Transverse colon (tissue), 4 donors: ENCODE measurements at regions not wholly inside any gene's neighbourhood (a gene's known extent, or its start where the extent isn't known, plus 50 kb on each side); places are given as distances from the start of the nearest gene placed in this dataset.

Source experiments
- DNase-seq: peaks from one replicate; pipeline ENCODE4 v3.0.0-alpha.2; 2019
- H3K27ac ChIP-seq, 4 donors: fragments of 200-600 bp; sonication (generic); 2 replicates each; pipeline ENCODE4 v1.5.1; 2016 to 2018; ENCODE audit warnings: inconsistent platforms in 4 of 4
- H3K27me3 ChIP-seq: fragments of 200-600 bp; sonication (generic); 2 replicates; pipeline ENCODE4 v1.5.1; 2017; ENCODE audit warnings: inconsistent platforms
- H3K36me3 ChIP-seq, 4 donors: fragments of 200-600 bp; sonication (generic); 2 replicates each; pipeline ENCODE4 v1.5.1; 2017 to 2019; ENCODE audit warnings: inconsistent platforms in 4 of 4
- H3K4me1 ChIP-seq, 4 donors: fragments of 200-600 bp; sonication (generic); 2 replicates each; pipeline ENCODE4 v1.5.1; 2017 to 2020; ENCODE audit warnings: inconsistent platforms in 4 of 4
- H3K4me3 ChIP-seq, 4 donors: fragments of 200-600 bp; sonication (generic); 1 replicate in 1 of 4; 2 replicates in 3 of 4; pipeline versions ENCODE4 v1.5.1 to v1.6.1; 2017 to 2019; ENCODE audit warnings: inconsistent platforms in 4 of 4
- H3K9me3 ChIP-seq, 2 donors: fragments of 200-600 bp; sonication (generic); 2 replicates each; pipeline ENCODE4 v1.5.1; 2017 to 2019; ENCODE audit warnings: inconsistent platforms in 2 of 2
- EP300 ChIP-seq: sonication (generic); formaldehyde crosslinking; IDR thresholded peaks from one replicate; pipeline ENCODE4 v1.6.1; 2017; ENCODE audit warnings: antibody characterized with exemption, low read depth
- POLR2A ChIP-seq: fragments of 450-650 bp; IDR thresholded peaks from one replicate; pipeline ENCODE4 v1.6.1; 2016; ENCODE audit warnings: antibody characterized with exemption, mild to moderate bottlenecking, moderate library complexity
- POLR2AphosphoS5 ChIP-seq, 3 donors: sonication (generic); formaldehyde crosslinking; IDR thresholded peaks; one replicate each; pipeline ENCODE4 v1.6.1; 2016; ENCODE audit warnings: antibody characterized with exemption in 3 of 3
- WGBS, 2 donors: methylation state at CpG; one replicate each; pipeline ENCODE4 v1.1.5; 2018; ENCODE audit warnings: low coverage in 1 of 2; 5-methylcytosine and 5-hydroxymethylcytosine counted together
- in situ Hi-C, 4 donors: fragments of 200-750 bp; cut with MboI; loops; one replicate each; pipeline versions ENCODE4 v1.15.0 to v1.15.1; 2017; ENCODE audit warnings: low sequenced_read_pairs in 3 of 4, low pct_ligation_motif_present in 1 of 4, low pct_unique_long_range_greater_than_20kb in 1 of 4
- intact Hi-C: fragments of 100-400 bp; cut with DNase I; formaldehyde crosslinking; loops from one replicate; pipeline ENCODE4 v1.15.1; 2023; ENCODE audit warnings: low total_unique reads
- TF ChIP-seq, protein P1 (sequence below), 5 experiments: fragments of 200-600 bp in 3 of 5; fragments of 450-650 bp in 2 of 5; sonication (generic) in 3 of 5; IDR thresholded peaks; 1 replicate in 2 of 5; 2 replicates in 3 of 5; pipeline ENCODE4 v1.5.1; 2016 to 2017; ENCODE audit warnings: antibody characterized with exemption in 5 of 5, inconsistent platforms in 3 of 5, mild to moderate bottlenecking in 2 of 5, moderate library complexity in 1 of 5

- Histone ChIP-seq H3K9me3 (no peaks in the 10 kb centered on the region), H3K27me3 (no peaks in the 10 kb centered on the region), H3K4me3 (no peak overlapping the region), H3K4me1 (no peaks in the 10 kb centered on the region), H3K27ac (no peak overlapping the region), H3K36me3 (no peaks in the 10 kb centered on the region)
- in situ Hi-C loops (no loop called here), intact Hi-C loops (no loop called here)
- DNase-seq: no peak
- WGBS, 2 donors: 89 to 100% methylated on average over 4 to 6 of the region's 6 CpGs
- TF ChIP-seq POLR2A (no peak), EP300 (no peak), POLR2AphosphoS5 (IDR thresholded peaks at IDR 0.05) (no peak)
- TF ChIP-seq, protein P1, sequence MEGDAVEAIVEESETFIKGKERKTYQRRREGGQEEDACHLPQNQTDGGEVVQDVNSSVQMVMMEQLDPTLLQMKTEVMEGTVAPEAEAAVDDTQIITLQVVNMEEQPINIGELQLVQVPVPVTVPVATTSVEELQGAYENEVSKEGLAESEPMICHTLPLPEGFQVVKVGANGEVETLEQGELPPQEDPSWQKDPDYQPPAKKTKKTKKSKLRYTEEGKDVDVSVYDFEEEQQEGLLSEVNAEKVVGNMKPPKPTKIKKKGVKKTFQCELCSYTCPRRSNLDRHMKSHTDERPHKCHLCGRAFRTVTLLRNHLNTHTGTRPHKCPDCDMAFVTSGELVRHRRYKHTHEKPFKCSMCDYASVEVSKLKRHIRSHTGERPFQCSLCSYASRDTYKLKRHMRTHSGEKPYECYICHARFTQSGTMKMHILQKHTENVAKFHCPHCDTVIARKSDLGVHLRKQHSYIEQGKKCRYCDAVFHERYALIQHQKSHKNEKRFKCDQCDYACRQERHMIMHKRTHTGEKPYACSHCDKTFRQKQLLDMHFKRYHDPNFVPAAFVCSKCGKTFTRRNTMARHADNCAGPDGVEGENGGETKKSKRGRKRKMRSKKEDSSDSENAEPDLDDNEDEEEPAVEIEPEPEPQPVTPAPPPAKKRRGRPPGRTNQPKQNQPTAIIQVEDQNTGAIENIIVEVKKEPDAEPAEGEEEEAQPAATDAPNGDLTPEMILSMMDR (IDR thresholded peaks at IDR 0.05): no peak
Observed at GRCh38 chr12:98345308-98345876, 170.0 kb upstream of the TMPO start.

- no peak overlapping the region for H3K27ac ChIP-seq
- intact Hi-C loops (no loop called here), in situ Hi-C loops (no loop called here)
- no peak for DNase-seq
- H3K4me3 ChIP-seq: no peak overlapping the region
- no peaks in the 10 kb centered on the region for H3K4me1 ChIP-seq
- WGBS, 2 donors: 55 to 65% methylated on average over 6 of the region's 6 CpGs
- no peaks in the 10 kb centered on the region for H3K9me3 ChIP-seq
- no peaks in the 10 kb centered on the region for H3K36me3 ChIP-seq
- H3K27me3 ChIP-seq: no peaks in the 10 kb centered on the region
- no peak for TF ChIP-seq EP300
- no peak for TF ChIP-seq POLR2A
- TF ChIP-seq, protein P1 (IDR thresholded peaks at IDR 0.05): no peak
- no peak for TF ChIP-seq POLR2AphosphoS5 (IDR thresholded peaks at IDR 0.05)
Observed at GRCh38 chr12:98351089-98351488, 164.3 kb upstream of the TMPO start.

GRCh38 chr12:98351784-98352183 lies 163.6 kb upstream of the TMPO start:
- in situ Hi-C loops: no loop called here
- no peaks in the 10 kb centered on the region for H3K36me3 ChIP-seq
- no peak for DNase-seq

GRCh38 chr12:98352218-98352811 lies 163.1 kb upstream of the TMPO start:
- no peak overlapping the region for H3K4me3 ChIP-seq
- H3K27ac ChIP-seq: no peak overlapping the region
- H3K27me3 ChIP-seq: no peaks in the 10 kb centered on the region
- intact Hi-C loops (no loop called here), in situ Hi-C loops (no loop called here)
- no peaks in the 10 kb centered on the region for H3K4me1 ChIP-seq
- no peak for DNase-seq
- H3K9me3 ChIP-seq: no peaks in the 10 kb centered on the region
- 31 to 40% methylated on average over 4 of the region's 4 CpGs for WGBS, 2 donors
- TF ChIP-seq POLR2AphosphoS5 (IDR thresholded peaks at IDR 0.05) (no peak), EP300 (no peak), POLR2A (no peak)
- TF ChIP-seq, protein P1 (IDR thresholded peaks at IDR 0.05): no peak
- no peaks in the 10 kb centered on the region for H3K36me3 ChIP-seq

More at GRCh38 chr12:98351784-98352183, 163.6 kb upstream of the TMPO start:
- Histone ChIP-seq H3K4me3 (no peak overlapping the region), H3K4me1 (no peaks in the 10 kb centered on the region), H3K9me3 (no peaks in the 10 kb centered on the region), H3K27ac (no peak overlapping the region), H3K27me3 (no peaks in the 10 kb centered on the region)
- TF ChIP-seq, protein P1 (IDR thresholded peaks at IDR 0.05): no peak
- TF ChIP-seq POLR2A (no peak), POLR2AphosphoS5 (IDR thresholded peaks at IDR 0.05) (no peak), EP300 (no peak)
- WGBS, 2 donors: 59 to 60% methylated on average over 3 of the region's 3 CpGs
- intact Hi-C loops: no loop called here
